LNCaP clone FGC (cell line): ENCODE measurements at regions not wholly inside any gene's neighbourhood (a gene's known extent, or its start where the extent isn't known, plus 50 kb on each side); places are given as distances from the start of the nearest gene placed in this dataset.

ENCODE experiments used
- DNase-seq: peaks from one replicate; pipeline ENCODE4 v3.0.0-alpha.2; 2011; ENCODE audit warnings: low read depth
- H3K4me3 ChIP-seq: 2 replicates; pipeline ENCODE4 v1.5.1; 2011; ENCODE audit warnings: mild to moderate bottlenecking, low read depth, low read length, control low read depth
- TF ChIP-seq, protein P1 (sequence below): IDR thresholded peaks from 2 replicates; pipeline ENCODE4 v1.5.1; 2012; ENCODE audit warnings: mild to moderate bottlenecking; ENCODE audit not compliant: control insufficient read depth, insufficient read depth; ENCODE audit errors: extremely low read depth

- H3K4me3 ChIP-seq: no peak overlapping the region
- no peak for DNase-seq
- TF ChIP-seq, protein P1, sequence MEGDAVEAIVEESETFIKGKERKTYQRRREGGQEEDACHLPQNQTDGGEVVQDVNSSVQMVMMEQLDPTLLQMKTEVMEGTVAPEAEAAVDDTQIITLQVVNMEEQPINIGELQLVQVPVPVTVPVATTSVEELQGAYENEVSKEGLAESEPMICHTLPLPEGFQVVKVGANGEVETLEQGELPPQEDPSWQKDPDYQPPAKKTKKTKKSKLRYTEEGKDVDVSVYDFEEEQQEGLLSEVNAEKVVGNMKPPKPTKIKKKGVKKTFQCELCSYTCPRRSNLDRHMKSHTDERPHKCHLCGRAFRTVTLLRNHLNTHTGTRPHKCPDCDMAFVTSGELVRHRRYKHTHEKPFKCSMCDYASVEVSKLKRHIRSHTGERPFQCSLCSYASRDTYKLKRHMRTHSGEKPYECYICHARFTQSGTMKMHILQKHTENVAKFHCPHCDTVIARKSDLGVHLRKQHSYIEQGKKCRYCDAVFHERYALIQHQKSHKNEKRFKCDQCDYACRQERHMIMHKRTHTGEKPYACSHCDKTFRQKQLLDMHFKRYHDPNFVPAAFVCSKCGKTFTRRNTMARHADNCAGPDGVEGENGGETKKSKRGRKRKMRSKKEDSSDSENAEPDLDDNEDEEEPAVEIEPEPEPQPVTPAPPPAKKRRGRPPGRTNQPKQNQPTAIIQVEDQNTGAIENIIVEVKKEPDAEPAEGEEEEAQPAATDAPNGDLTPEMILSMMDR: no peak
Observed at GRCh38 chr18:50444539-50444938, 69.7 kb downstream of the SKA1 start.

DNA sequence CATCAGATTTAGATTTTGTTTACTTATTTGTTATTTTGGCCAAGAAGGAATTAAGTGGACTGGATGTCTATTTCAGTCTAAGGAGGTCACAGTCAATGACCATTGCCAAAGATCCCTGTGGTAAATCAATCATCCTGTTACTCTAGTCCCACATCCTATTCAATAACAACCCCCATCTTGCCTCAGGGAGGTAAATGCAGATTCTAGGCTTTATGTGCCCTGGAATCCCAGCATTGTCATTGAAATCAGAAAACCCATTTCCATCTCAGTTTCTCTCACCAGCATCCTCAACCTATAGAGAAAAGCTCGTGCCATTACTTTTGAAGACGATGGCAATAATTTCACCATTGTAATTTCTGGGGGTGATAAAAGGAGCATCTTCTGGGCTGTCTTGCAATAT, 71.8 kb downstream of the SKA1 start:
- no peak for DNase-seq
- TF ChIP-seq, protein P1: no peak

DNA sequence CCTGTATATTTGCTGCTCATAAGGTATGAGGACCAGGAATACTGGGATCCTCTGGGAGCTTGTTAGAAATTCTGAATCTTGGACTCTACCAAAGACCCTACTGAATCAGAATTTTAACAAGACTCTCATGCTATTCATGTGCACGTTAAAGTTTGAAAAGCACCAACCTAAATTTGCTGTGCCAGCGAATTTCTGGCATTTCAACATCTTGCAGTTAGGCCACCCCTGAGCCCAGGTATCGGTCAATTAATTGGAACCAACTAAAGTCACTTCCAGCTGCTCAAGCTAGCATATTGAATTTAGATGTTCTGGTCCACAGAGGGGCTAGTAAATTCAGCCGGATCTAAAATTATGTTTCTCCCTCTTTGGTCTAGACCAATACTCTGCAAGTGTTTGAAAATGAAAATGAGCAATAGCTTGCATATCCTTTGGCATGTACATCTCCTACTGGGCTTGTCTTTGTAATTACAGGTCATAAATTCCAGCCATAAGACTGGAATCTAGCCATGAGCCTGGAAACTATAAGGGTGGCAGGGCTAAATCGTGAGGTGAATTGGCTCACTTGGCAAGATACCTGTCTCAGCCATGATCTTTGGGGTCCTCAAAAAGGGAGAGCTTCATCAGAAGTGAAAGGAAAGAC, 72.4 kb downstream of the SKA1 start:
- DNase-seq: no peak
- no peak overlapping the region for H3K4me3 ChIP-seq
- TF ChIP-seq, protein P1: no peak

More for the DNA sequence above, 71.8 kb downstream of the SKA1 start:
- no peak overlapping the region for H3K4me3 ChIP-seq

- TF ChIP-seq, protein P1: no peak
- DNase-seq: no peak
- no peak overlapping the region for H3K4me3 ChIP-seq
Observed at GRCh38 chr18:50447952-50448351, 73.1 kb downstream of the SKA1 start.

GRCh38 chr18:50451100-50451842, 76.4 kb downstream of the SKA1 start:
- TF ChIP-seq, protein P1: no peak
- H3K4me3 ChIP-seq: no peak overlapping the region
- DNase-seq: no peak

- no peak overlapping the region for H3K4me3 ChIP-seq
- no peak for DNase-seq
- TF ChIP-seq, protein P1: no peak
Observed at GRCh38 chr18:50453014-50453680, 78.3 kb downstream of the SKA1 start.

DNA sequence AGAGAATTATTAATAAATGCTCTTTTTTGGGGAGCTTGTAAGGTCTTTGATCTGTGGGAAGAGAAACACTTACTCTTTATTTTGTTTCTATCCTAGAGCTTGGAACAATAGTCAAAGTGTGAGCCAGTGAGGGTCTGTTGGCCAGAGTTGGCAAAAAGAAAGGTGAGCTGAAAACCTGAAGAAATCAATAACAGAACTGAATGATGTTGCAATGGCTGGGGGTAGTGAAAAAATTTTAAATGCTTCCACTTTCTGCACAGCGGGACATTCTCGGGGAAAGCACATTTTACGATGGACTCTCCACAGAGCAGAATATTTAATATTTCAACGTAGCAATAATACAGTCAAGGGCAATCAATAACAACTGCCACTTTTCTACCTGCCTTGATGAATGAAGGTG, 78.9 kb downstream of the SKA1 start:
- no peak for DNase-seq
- no peak overlapping the region for H3K4me3 ChIP-seq
- TF ChIP-seq, protein P1: no peak
